HCT116 (cell line): ENCODE measurements at regions not wholly inside any gene's neighbourhood (a gene's known extent, or its start where the extent isn't known, plus 50 kb on each side); places are given as distances from the start of the nearest gene placed in this dataset.

Experiments used
- ATAC-seq: fragments of 200-7000 bp; cut with Tn5 transposase; 2 replicates; pipeline ENCODE4 v1.9.1; 2020; ENCODE audit warnings: mild to moderate bottlenecking, moderate library complexity
- BruUV-seq: library from RNA; stranded (reverse); fragments of 400-500 nt; replicated peaks from 2 replicates; lab custom pipeline; 2021; lab: Mats Ljungman, UMichigan
- CTCF ChIA-PET: fragments of 300-600 bp; sonication (Branson Sonifier 250); formaldehyde crosslinking; loops from one replicate; lab custom pipeline; 2021; ENCODE audit warnings: antibody characterized with exemption; lab: Charles Lee
- POLR2A ChIA-PET: fragments of 300-600, 350-600 bp; sonication (Branson Sonifier 250); formaldehyde crosslinking; loops from one replicate; lab custom pipeline; 2021; ENCODE audit warnings: antibody characterized with exemption; lab: Charles Lee
- RAD21 ChIA-PET, 2 experiments: fragments of 300-600 bp; sonication (Branson Sonifier 250); formaldehyde crosslinking; loops; one replicate each; lab custom pipeline; 2023; ENCODE audit warnings: low total read pairs in 2 of 2; ENCODE audit not compliant: uncharacterized antibody in 2 of 2, unreplicated experiment in 2 of 2, low non-redundant PET in 1 of 2; lab: Charles Lee
- DNase-seq: peaks from one replicate; pipeline ENCODE4 v3.0.0-alpha.2; 2010; ENCODE audit warnings: low read depth, low spot score
- H2AFZ ChIP-seq: fragments of 200-600 bp; shearing (Covaris generic), sonication (generic); 2 replicates; pipeline ENCODE4 v1.6.1; 2017; ENCODE audit warnings: low read depth, mixed run types, mixed read lengths, antibody characterized with exemption, low read length; ENCODE audit not compliant: poor library complexity, severe bottlenecking
- H3K27ac ChIP-seq: 2 replicates; pipeline ENCODE4 v1.5.1; 2012; ENCODE audit warnings: low read depth, low read length
- H3K27me3 ChIP-seq: fragments of 200-600 bp; sonication (generic); 2 replicates; pipeline ENCODE4 v1.6.1; 2016; ENCODE audit warnings: mixed run types, low read length, mixed read lengths; ENCODE audit not compliant: insufficient read depth
- H3K36me3 ChIP-seq, 2 experiments: fragments of 200-500 bp in 1 of 2; fragments of 200-600 bp in 1 of 2; sonication (Bioruptor generic) in 1 of 2; sonication (generic) in 1 of 2; 2 replicates each; pipeline versions ENCODE4 v1.5.1 to v1.6.1; 2014 to 2016; ENCODE audit warnings: low read length in 2 of 2, inconsistent platforms in 1 of 2, mixed read lengths in 1 of 2, mixed run types in 1 of 2; ENCODE audit not compliant: insufficient read depth in 2 of 2, control insufficient read depth in 1 of 2
- H3K4me1 ChIP-seq, 2 experiments: fragments of 200-600 bp in 1 of 2; sonication (generic) in 1 of 2; 2 replicates each; pipeline versions ENCODE4 v1.5.1 to v1.6.1; 2012 to 2017; ENCODE audit warnings: low read length in 2 of 2, inconsistent platforms in 1 of 2, mild to moderate bottlenecking in 1 of 2, mixed read lengths in 1 of 2, mixed run types in 1 of 2, moderate library complexity in 1 of 2; ENCODE audit not compliant: insufficient read depth in 2 of 2, control insufficient read depth in 1 of 2
- H3K4me2 ChIP-seq: fragments of 200-600 bp; sonication (generic); 2 replicates; pipeline ENCODE4 v1.6.1; 2017; ENCODE audit warnings: mixed run types, low read length, mixed read lengths
- H3K4me3 ChIP-seq, 2 experiments: fragments of 200-600 bp in 1 of 2; sonication (generic) in 1 of 2; replicated peaks in 1 of 2; 2 replicates each; pipeline ENCODE4 v1.5.1; 2011 to 2016; ENCODE audit warnings: low read length in 2 of 2, control low read depth in 1 of 2, low read depth in 1 of 2, mild to moderate bottlenecking in 1 of 2, mixed read lengths in 1 of 2, mixed run types in 1 of 2
- H3K79me2 ChIP-seq: fragments of 200-600 bp; sonication (generic); 2 replicates; pipeline ENCODE4 v1.6.1; 2017; ENCODE audit warnings: mild to moderate bottlenecking, mixed run types, low read length, moderate library complexity, mixed read lengths; ENCODE audit not compliant: insufficient read depth
- H3K9ac ChIP-seq: fragments of 200-600 bp; sonication (generic); 2 replicates; pipeline ENCODE4 v1.6.1; 2016; ENCODE audit warnings: low read length, mixed read lengths
- H3K9me2 ChIP-seq: fragments of 200-600 bp; sonication (generic), shearing (Covaris generic); 2 replicates; pipeline ENCODE4 v1.6.1; 2017; ENCODE audit warnings: mixed run types, mild to moderate bottlenecking, moderate library complexity; ENCODE audit not compliant: insufficient read depth
- H3K9me3 ChIP-seq, 2 experiments: fragments of 200-500 bp in 1 of 2; fragments of 200-600 bp in 1 of 2; sonication (Bioruptor generic) in 1 of 2; sonication (generic) in 1 of 2; 2 replicates each; pipeline ENCODE4 v1.6.1; 2014 to 2017; ENCODE audit warnings: low read length in 2 of 2, mixed read lengths in 2 of 2, inconsistent platforms in 1 of 2, low read depth in 1 of 2, mild to moderate bottlenecking in 1 of 2, mixed run types in 1 of 2, moderate library complexity in 1 of 2; ENCODE audit not compliant: control insufficient read depth in 1 of 2, insufficient read depth in 1 of 2
- H4K20me1 ChIP-seq: fragments of 200-600 bp; sonication (generic), shearing (Covaris generic); 2 replicates; pipeline ENCODE4 v1.6.1; 2017; ENCODE audit warnings: mixed run types, mild to moderate bottlenecking, moderate library complexity; ENCODE audit not compliant: insufficient read depth
- EGR1 ChIP-seq: IDR thresholded peaks from 2 replicates; pipeline ENCODE4 v1.6.1; 2012; ENCODE audit warnings: low read depth
- EZH2 ChIP-seq: fragments of 200-600 bp; sonication (generic); IDR thresholded peaks from 2 replicates; pipeline ENCODE4 v1.6.1; 2017; ENCODE audit warnings: antibody characterized with exemption, mixed run types
- EZH2phosphoT487 ChIP-seq: fragments of 200-600 bp; IDR thresholded peaks from 2 replicates; pipeline ENCODE4 v1.6.1; 2018; ENCODE audit warnings: antibody characterized with exemption, borderline replicate concordance
- FOSL1 ChIP-seq: IDR thresholded peaks from 2 replicates; pipeline ENCODE4 v1.6.1; 2012; ENCODE audit warnings: low read depth
- POLR2A ChIP-seq: IDR thresholded peaks from 2 replicates; pipeline ENCODE4 v1.7.0; 2011; ENCODE audit warnings: borderline replicate concordance; ENCODE audit not compliant: insufficient read depth, insufficient read length; ENCODE audit errors: extremely low read depth
- POLR2AphosphoS5 ChIP-seq: IDR thresholded peaks from 2 replicates; pipeline ENCODE4 v1.6.1; 2011; ENCODE audit warnings: mild to moderate bottlenecking, low read depth, low read length, moderate library complexity
- REST ChIP-seq: IDR thresholded peaks from 2 replicates; pipeline ENCODE4 v1.6.1; 2012; ENCODE audit warnings: low read depth
- SIN3A ChIP-seq: IDR thresholded peaks from 2 replicates; pipeline ENCODE4 v1.6.1; 2012; ENCODE audit warnings: low read depth
- SP1 ChIP-seq: IDR thresholded peaks from 2 replicates; pipeline ENCODE4 v1.6.1; 2012; ENCODE audit warnings: low read depth
- SRF ChIP-seq: IDR thresholded peaks from 2 replicates; pipeline ENCODE4 v1.6.1; 2012; ENCODE audit warnings: low read depth
- TCF7L2 ChIP-seq: IDR thresholded peaks from 2 replicates; pipeline ENCODE4 v1.7.0; 2011; ENCODE audit warnings: borderline replicate concordance, inconsistent platforms; ENCODE audit not compliant: insufficient read depth, insufficient read length; ENCODE audit errors: extremely low read depth
- YY1 ChIP-seq: IDR thresholded peaks from 2 replicates; pipeline ENCODE4 v1.6.1; 2011; ENCODE audit warnings: low read length, low read depth, moderate library complexity, mild to moderate bottlenecking; ENCODE audit not compliant: insufficient replicate concordance; ENCODE audit errors: extremely low read depth
- ZFX ChIP-seq: fragments of 450-650 bp; IDR thresholded peaks from 2 replicates; pipeline ENCODE4 v1.6.1; 2017
- intact Hi-C: fragments of 100-400 bp; cut with micrococcal nuclease; formaldehyde crosslinking; loops from 2 replicates; pipeline ENCODE4 v1.10.0; 2022
- TF ChIP-seq, protein P1 (sequence below): IDR thresholded peaks from 2 replicates; pipeline ENCODE4 v1.6.1; 2012
- TF ChIP-seq, protein P2 (sequence below): IDR thresholded peaks from 2 replicates; pipeline ENCODE4 v1.6.1; 2011; ENCODE audit warnings: mild to moderate bottlenecking, low read length, moderate library complexity; ENCODE audit not compliant: insufficient replicate concordance; ENCODE audit errors: extremely low read depth

- no peaks in the 10 kb centered on the region for H3K9me3 ChIP-seq
- H3K36me3 ChIP-seq = no peaks in the 10 kb centered on the region
- ChIA-PET RAD21 (no interaction called here), CTCF (no interaction called here)
- no peak overlapping the region for H3K4me3 ChIP-seq
- DNase-seq (no peak), ATAC-seq (no peak)
- no peak overlapping the region for H3K4me2 ChIP-seq
- intact Hi-C loops = no loop called here
- no peak overlapping the region for H3K27ac ChIP-seq
- BruUV-seq = no TSS peak
- no peak overlapping the region for H3K9ac ChIP-seq
- H3K9me2 ChIP-seq = 0 out of 2 replicates have a peak, but pooled peaks cover 4% of the 10 kb centered on the region
- H3K79me2 ChIP-seq = no peaks in the 10 kb centered on the region
- no peaks in the 10 kb centered on the region for H3K27me3 ChIP-seq
- TF ChIP-seq EZH2 (no peak), EZH2phosphoT487 (no peak), SIN3A (no peak), SRF (no peak), YY1 (no peak)
- TF ChIP-seq, protein P1, sequence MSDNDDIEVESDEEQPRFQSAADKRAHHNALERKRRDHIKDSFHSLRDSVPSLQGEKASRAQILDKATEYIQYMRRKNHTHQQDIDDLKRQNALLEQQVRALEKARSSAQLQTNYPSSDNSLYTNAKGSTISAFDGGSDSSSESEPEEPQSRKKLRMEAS = no peak
- TF ChIP-seq, protein P2, sequence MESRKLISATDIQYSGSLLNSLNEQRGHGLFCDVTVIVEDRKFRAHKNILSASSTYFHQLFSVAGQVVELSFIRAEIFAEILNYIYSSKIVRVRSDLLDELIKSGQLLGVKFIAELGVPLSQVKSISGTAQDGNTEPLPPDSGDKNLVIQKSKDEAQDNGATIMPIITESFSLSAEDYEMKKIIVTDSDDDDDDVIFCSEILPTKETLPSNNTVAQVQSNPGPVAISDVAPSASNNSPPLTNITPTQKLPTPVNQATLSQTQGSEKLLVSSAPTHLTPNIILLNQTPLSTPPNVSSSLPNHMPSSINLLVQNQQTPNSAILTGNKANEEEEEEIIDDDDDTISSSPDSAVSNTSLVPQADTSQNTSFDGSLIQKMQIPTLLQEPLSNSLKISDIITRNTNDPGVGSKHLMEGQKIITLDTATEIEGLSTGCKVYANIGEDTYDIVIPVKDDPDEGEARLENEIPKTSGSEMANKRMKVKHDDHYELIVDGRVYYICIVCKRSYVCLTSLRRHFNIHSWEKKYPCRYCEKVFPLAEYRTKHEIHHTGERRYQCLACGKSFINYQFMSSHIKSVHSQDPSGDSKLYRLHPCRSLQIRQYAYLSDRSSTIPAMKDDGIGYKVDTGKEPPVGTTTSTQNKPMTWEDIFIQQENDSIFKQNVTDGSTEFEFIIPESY = no peak
- TF ChIP-seq, all 23 proteins: peak for 0
- H2AFZ ChIP-seq = no peak overlapping the region
- H3K4me1 ChIP-seq = peaks cover 0 to 9% of the 10 kb centered on the region in 2 experiments; a peak in 2 of 4 replicates
- H4K20me1 ChIP-seq = no peaks in the 10 kb centered on the region
- POLR2A ChIA-PET = no interaction called here
These were observed 162.9 kb upstream of the SIX2 start for GRCh38 chr2:45172142-45172541.

GRCh38 chr2:45171136-45171501 is 161.9 kb upstream of the SIX2 start:
- no TSS peak for BruUV-seq
- intact Hi-C loops = no loop called here
- no peak for DNase-seq
- Histone ChIP-seq H3K27ac (no peak overlapping the region), H3K9me3 (no peaks in the 10 kb centered on the region), H3K4me3 (no peak overlapping the region), H3K36me3 (no peaks in the 10 kb centered on the region), H4K20me1 (no peaks in the 10 kb centered on the region), H2AFZ (no peak overlapping the region), H3K9ac (no peak overlapping the region), H3K79me2 (no peaks in the 10 kb centered on the region), H3K9me2 (0 out of 2 replicates have a peak, but pooled peaks cover 4% of the 10 kb centered on the region), H3K4me2 (no peak overlapping the region), H3K27me3 (no peaks in the 10 kb centered on the region), H3K4me1 (peaks cover 0 to 9% of the 10 kb centered on the region in 2 experiments; a peak in 2 of 4 replicates)
- ATAC-seq = no peak
- ChIA-PET RAD21 (no interaction called here), CTCF (no interaction called here), POLR2A (no interaction called here)
- TF ChIP-seq EGR1 (no peak), REST (no peak), POLR2AphosphoS5 (no peak), FOSL1 (no peak), EZH2phosphoT487 (no peak), POLR2A (no peak), TCF7L2 (no peak), ZFX (no peak), SP1 (no peak)
- TF ChIP-seq, protein P1 = no peak
